Effector memory CD4-positive, alpha-beta T cell (primary cell): ENCODE measurements at regions not wholly inside any gene's neighbourhood (a gene's known extent, or its start where the extent isn't known, plus 50 kb on each side); places are given as distances from the start of the nearest gene placed in this dataset.

Experiments
- DNase-seq, 3 donors: peaks; one replicate each; pipeline ENCODE4 v3.0.0-alpha.2; 2020
- H3K27ac ChIP-seq: 2 replicates; pipeline ENCODE4 v1.7.0; 2013; ENCODE audit warnings: mild to moderate bottlenecking, low read length, moderate library complexity; ENCODE audit not compliant: insufficient read depth, poor library complexity, severe bottlenecking
- H3K27me3 ChIP-seq: replicated peaks from 2 replicates; pipeline ENCODE4 v1.7.0; 2013; ENCODE audit warnings: mild to moderate bottlenecking, low read length; ENCODE audit not compliant: insufficient read depth, control insufficient read depth, poor library complexity, severe bottlenecking
- H3K36me3 ChIP-seq: 2 replicates; pipeline ENCODE4 v1.7.0; 2013; ENCODE audit warnings: mild to moderate bottlenecking, low read length, moderate library complexity; ENCODE audit not compliant: control insufficient read depth, insufficient read depth
- H3K4me1 ChIP-seq: 2 replicates; pipeline ENCODE4 v1.7.0; 2013; ENCODE audit warnings: low read length, mild to moderate bottlenecking; ENCODE audit not compliant: control insufficient read depth, insufficient read depth, poor library complexity, severe bottlenecking
- H3K4me3 ChIP-seq: 2 replicates; pipeline ENCODE4 v1.7.0; 2013; ENCODE audit warnings: low read length, low read depth, mild to moderate bottlenecking; ENCODE audit not compliant: insufficient read depth, poor library complexity, severe bottlenecking
- H3K9me3 ChIP-seq: 2 replicates; pipeline ENCODE4 v1.7.0; 2013; ENCODE audit warnings: mild to moderate bottlenecking, low read length, moderate library complexity; ENCODE audit not compliant: control insufficient read depth

DNA sequence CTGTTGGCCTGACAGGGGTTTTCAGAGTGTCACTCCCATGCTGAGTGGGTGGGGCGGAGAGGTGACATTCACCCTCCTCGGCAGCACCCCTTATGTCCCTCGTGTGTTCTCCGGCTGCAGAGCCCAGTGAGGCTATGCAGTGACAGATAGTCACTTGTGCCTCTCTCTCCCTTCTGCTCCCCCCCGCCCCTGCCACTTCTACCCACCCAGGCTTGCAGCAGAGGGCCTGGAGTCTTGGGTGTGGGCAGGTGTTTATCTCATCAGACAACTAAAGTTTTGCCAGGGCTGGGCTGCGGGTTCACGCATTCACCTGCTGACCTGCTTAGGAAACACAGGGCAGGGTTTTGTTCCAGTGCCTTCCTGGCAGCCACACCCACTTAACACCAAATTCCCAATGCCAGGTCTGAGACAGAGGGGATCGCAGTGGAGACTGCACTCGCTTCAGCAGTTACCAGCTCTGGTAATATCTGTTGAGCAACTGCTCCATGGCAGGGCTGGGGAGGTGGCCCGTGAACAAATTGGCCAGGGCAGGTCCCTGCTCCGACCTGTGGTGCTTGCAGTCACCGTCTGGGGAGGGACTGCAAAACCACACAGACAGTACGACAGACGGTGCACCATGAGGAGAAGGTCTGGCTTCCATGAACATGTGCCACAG lies 50.5 kb upstream of the ADA2 start:
- Histone ChIP-seq H3K27me3 (no peaks in the 10 kb centered on the region), H3K36me3 (no peaks in the 10 kb centered on the region), H3K4me3 (no peak overlapping the region), H3K4me1 (no peaks in the 10 kb centered on the region), H3K27ac (no peak overlapping the region), H3K9me3 (no peaks in the 10 kb centered on the region)
- no peak for DNase-seq

DNA sequence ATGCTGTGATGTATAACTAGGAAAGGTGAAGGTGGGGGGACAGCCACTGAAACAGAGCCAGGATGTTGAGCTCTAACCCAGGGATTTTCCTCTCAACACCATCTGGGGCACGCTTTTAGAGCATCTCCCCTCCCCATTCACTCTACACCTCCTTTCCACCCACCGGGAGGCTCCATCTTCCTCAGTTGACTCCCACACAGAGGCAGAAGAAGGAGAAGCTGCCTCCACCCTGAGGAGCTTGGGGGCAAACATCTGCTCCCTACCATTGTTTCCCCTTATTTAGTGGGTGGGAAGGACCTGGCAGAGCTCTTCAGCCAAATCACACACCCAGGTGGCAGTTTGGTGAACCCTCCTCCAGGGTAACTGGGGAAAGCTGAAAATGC lies 50.0 kb upstream of the ADA2 start:
- H3K4me3 ChIP-seq, result no peak overlapping the region
- DNase-seq, result no peak
- no peaks in the 10 kb centered on the region for H3K36me3 ChIP-seq
- H3K4me1 ChIP-seq, result no peaks in the 10 kb centered on the region
- no peak overlapping the region for H3K27ac ChIP-seq
- H3K9me3 ChIP-seq, result no peaks in the 10 kb centered on the region
- no peaks in the 10 kb centered on the region for H3K27me3 ChIP-seq
